GM18519 (cell line): ENCODE measurements at regions not wholly inside any gene's neighbourhood (a gene's known extent, or its start where the extent isn't known, plus 50 kb on each side); places are given as distances from the start of the nearest gene placed in this dataset.
"Not testable (repeated sequence)": the region's sequence is repeated elsewhere in the genome, so short reads cannot be mapped to it uniquely, and the experiment has no call there.

Experiments used
- ATAC-seq: cut with Tn5 transposase; IDR thresholded peaks from one replicate; pipeline ENCODE4 v1.9.1; 2021; ENCODE audit warnings: mild to moderate bottlenecking, moderate library complexity; ENCODE audit not compliant: unreplicated experiment, low FRiP score

DNA sequence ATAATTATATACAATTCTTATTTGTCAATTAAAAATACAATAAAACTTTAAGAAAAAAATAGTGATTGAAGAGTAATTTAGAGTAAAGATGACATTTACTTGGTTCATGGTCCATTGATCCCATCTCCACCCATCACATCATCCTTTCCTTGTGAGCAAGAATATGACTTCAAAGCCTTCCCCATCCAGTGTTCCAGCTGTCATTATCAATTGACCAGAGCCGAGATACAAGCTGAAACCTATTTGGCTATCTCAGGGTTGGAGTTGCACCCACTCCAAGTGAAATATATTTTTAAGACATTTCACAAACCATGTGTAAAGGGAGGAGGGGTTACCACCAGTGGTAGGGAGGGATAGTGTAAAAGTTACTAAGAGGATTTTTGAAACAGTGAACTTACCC, 428.9 kb upstream of the C1orf87 start:
- ATAC-seq = no peak

DNA sequence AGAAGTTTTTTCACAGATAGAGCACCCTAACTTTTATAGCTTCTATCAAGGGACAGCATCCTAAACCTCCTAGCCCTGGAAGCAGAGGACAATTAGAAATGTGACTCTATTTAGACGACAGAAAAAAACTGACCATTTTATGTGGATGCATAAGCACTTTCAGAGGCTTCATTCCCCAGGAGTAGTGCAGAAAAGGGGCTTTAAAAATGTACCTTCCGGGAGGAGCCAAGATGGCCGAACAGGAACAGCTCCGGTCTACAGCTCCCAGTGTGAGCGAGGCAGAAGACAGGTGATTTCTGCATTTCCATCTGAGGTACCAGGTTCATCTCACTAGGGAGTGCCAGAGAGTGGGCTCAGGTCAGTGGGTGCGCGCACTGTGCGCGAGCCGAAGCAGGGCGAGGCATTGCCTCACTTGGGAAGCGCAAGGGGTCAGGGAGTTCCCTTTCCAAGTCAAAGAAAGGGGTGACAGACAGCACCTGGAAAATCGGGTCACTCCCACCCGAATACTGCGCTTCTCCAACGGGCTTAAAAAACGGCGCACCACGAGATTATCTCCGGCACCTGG, 416.4 kb upstream of the C1orf87 start:
- ATAC-seq = not testable (repeated sequence)

DNA sequence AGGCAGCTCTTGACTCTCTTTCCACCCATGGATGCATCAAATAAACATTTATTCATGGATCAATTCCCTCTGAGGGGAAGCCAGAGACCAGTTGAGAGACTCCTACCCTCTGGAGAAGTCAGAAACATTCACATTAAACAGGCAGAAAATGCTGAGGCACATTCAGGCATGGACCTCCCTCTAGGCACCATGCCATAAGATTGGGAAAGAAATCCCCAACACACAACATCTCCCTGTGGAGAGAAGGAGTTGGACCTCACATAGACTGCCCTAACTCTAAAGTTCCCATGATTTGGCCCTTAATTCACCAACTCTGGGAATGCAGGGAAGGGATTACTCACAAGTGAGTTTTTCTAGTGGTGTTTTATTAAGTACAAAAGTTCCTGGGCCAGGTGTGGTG, 415.3 kb upstream of the C1orf87 start:
- ATAC-seq = no peak

DNA sequence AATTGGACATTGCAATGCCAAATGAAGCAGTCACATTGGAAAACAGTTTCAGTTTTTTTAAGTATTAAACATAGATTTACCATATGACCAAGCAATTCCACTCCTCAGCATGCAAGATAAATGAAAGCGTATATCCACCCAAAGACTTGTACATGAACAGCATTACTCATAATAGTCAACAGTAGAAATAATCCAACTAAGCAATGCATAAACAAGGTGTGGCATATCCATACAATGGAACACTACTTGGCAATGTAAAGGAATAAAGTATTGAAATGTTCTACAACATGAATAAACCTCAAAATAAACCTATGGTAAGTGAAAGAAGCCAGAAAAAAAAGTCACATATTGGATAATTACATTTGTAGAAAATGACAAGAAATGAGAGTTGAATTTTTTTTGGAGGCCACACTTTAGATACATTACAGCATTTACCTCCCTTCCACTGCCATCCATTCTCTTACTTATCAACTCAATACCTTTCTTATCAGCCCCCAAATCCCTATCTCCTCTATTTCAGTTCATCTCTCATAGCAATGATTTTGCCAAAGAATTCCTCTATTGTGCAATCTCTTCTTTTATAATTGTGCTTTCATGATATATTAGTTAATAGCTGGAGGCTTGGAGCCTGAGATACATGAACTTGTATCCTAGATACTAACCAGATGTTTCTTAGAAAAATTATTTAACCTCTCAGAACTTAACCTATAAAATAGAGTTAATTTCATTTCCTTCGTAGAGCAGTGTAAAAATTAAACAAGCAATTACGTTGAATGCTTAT, 414.2 kb upstream of the C1orf87 start:
- no peak for ATAC-seq

DNA sequence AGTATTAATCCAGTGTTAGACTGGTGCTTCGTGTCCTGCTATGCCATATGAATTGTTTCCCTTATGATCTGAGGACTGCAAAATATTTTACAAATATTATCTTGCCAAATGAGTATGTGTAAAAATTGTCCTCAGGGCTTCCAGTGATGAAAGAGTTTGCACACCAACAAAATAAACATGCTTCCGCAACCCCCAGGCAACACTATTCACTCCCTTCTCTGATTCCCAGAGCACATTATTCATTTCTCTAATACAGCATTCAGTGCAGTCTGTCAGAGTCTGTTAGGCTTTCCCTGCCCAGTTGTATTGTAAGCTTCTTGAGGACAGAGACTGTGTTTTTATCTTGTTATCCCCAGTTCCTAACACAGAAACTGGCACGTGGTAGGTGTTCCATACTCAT, 409.9 kb upstream of the C1orf87 start:
- no peak for ATAC-seq

DNA sequence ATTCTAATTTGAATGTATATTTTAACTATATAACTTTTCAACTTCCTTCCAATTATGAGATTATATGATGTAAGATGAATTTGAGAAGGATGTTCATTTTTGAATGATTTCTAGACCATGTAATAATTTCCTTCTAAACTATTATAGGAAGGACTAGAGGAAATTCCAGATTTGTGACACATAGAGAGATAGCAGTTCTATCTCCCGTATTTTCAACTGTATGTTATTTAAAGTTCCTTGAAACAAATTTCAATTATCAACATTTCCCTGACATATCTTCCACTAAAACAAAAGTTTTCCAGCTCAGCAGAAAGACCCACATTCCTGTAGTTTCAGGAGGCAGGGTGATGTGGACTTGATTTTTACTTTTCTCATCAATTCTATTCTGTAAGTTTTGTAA, 396.7 kb upstream of the C1orf87 start:
- ATAC-seq = no peak

DNA sequence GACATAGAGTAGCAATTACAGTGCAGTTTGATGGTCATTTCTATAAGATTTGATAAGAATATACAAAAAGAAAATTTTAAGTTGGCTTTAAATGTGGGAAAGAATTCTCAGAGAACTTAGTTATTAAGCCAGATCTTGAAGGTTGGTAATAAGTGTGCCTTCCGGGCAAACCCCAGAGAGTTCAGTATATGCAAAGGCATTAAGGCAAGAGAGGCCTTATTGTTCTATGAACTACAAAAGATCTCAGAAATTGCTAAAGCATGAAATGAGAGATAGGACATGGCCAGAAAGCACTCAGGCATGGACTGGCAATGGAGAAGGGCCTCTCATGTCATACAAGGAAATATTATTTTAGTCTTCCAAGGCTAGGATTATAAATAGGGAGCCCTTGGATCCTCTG, 390.2 kb upstream of the C1orf87 start:
- ATAC-seq = no peak

DNA sequence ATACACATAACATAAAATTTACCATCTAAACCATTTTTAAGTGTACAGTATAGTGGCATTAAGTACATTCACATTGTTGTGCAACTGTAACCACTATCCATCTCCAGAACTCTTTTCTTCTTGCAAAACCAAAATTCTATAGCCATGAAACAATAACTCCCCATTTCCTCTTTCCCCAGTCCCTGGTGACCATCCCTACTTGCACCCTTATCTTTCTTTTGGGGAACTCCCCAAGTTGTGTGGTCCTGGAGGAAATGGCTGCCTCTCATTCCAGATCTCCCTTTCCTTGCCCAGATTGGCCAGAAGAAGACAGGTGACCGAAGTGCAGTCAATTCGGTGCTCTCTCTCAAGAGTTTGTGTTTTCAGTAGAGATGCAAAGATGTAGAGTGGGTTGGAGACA, 389.6 kb upstream of the C1orf87 start:
- no peak for ATAC-seq

DNA sequence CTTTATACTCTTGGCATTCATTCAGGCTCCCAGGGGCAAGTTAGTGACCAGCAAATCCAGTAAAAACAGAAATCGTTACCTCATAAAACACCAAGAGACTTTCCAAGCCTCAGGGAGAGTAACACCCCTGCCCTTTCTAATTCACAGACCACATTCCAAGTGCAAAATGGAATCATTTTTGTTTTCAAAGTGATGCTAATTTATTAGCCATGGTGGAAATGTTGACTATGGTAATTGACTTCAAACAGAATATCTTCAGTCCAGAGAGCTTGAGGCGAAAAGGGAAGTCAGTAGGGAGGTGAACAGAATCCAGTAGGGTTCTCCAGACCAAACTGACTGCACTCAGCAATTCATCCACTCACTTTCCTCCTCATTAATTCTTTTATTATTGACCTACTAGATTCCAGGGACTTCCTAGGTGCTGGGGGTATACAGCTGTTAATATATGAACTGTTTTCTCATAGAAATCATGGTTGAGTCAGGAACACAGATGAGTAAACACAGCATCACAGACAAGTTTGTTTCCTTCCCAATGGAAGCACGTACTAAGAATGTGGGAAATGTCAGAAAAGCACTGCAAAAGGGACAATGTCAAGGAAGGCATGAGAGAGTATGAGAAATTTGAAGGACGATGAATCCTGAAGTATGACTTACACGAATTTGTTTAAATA, 388.5 kb upstream of the C1orf87 start:
- no peak for ATAC-seq

DNA sequence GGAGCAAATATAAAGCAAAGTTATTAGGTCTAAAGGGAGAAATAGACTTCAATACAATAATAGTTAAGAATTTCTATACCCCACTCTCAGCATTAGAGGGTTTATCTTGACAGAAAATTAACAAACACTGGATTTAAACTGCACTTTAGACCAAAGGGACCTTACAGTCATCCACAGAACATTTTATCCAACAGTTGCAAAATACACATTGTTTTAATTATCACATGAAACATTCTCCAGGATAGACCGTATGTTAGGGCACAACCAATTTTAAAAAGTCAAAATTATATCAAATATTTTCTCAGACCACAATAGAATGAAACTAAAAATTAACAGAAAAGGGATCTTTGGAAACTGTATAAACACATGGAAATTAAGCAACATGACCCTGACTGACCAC, 384.5 kb upstream of the C1orf87 start:
- ATAC-seq = no peak

DNA sequence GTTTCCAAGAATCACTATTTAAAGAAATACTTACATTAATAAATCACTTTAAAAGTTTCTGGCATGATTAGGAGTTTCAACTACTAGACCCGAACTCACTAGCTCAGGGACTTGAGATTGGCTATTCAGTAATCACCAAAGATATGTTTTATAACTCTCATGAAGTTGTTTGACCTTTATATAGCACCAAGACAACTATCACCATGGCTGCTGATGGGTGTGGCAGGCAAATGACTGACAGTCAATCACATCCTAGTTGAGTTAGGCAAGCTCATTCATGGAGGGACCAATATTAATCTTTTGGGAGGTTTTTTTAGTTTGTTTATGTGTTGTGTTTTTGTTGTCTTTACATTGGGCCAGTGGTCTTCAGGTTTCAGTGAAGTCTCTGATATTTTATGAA, 376.3 kb upstream of the C1orf87 start:
- no peak for ATAC-seq

DNA sequence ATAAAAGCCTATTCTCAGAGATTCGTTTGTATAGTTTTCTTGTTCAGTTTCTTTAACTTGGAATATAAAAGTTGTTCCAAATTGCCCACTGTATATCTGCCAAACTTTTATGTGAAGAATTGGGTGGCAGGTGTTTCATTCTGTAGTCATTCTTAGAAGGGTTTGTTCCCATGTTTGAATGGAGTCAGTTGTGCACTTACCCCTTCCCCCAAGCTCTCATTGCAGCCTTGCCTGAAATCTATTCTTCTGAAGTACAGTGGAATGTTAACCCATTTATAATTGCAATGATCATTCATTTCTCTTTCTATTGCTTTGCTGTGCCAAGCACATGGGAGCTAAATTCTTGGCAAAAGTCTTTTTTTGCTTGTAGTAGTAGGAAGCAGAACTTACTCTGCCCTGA, 375.3 kb upstream of the C1orf87 start:
- no peak for ATAC-seq

DNA sequence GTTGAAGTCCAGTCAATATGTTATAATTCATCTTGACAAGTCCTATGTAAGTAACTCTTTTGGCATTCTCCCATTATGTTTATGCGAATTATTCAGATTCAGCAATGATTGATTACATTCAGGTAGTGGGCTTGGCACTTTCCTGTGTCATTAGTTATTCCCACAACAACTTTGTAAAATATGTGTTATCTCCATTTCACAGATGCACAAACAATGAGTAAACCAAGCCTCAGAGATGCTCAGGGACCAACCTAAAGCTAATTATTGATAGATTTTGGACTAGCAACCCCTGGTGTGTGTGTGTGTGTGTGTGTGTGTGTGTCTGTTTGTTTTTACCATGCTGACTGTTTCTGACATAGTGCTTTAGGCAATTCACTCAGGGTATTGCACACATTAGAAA, 371.1 kb upstream of the C1orf87 start:
- no peak for ATAC-seq

DNA sequence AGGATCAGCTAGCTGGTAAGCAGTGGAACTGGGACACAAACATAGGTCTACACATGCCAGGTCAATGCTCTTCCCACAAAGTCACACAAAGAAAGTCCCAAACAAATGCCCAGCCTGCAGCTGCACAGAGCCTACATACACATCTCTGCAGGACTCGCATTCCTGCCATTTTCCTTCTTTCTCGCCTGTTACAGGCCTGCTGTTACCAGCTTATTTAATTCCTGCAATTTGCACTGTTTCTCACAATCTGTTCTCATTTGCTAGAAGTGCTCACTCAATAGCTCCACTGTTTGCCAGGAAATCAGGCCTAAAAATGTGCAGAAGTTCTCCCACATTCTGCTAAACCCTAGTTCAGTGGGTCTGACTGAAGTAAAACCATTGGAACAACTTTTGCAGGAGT, 362.6 kb upstream of the C1orf87 start:
- ATAC-seq = no peak

DNA sequence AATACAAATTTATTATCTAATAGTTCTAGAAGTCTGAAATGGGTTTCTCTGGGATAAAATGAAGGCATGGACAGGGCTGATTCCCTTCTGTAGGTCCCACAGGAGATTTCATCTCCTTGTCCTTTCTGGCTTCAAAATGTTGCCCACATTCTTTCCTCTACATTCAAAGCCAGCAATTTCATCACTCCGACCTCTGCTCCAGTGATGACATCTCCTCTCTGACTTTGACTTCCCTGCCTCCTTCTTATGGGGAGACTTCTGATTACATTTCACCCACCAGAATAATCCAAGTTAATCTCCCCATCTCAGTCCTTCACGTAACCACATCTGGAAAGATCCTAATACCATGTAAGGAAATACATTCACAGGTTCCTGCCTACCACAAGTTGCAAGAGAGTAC, 358.0 kb upstream of the C1orf87 start:
- ATAC-seq = no peak

DNA sequence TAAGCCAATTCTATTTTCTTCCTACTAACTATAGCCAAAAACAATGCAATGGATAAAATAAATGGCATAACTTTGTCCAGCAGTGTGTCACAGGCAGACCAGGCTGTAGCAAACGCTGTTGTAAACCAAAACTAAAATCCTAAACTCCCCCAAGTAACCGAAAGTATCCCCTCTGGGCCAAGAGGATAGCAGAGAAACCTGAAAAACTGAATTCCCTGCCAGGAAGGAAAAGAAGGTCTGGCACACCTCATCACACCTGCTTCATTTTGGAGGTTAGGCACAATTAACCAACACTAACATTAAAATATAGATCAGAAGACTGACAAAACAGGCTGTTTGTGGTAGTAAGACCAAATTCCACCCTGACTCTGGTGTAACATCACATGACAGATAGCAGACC, 356.8 kb upstream of the C1orf87 start:
- no peak for ATAC-seq

DNA sequence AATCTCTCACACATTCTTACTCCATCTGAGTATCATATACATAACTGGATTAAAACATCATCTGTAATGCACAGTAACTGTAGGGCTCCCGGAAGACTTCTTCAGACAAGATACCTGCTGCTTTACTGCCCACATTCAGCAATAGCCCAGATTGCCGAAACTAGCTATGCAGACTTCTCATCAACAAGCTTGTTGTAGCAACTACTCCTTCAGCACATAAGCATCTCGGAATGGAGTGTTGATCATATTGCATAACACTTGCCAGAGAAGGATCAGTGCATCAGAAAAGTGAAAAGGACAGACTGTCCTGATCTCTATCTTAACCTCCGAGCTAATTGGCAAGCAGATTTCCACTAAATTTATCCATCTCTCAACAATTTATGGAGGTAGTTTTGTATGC, 354.6 kb upstream of the C1orf87 start:
- no peak for ATAC-seq

DNA sequence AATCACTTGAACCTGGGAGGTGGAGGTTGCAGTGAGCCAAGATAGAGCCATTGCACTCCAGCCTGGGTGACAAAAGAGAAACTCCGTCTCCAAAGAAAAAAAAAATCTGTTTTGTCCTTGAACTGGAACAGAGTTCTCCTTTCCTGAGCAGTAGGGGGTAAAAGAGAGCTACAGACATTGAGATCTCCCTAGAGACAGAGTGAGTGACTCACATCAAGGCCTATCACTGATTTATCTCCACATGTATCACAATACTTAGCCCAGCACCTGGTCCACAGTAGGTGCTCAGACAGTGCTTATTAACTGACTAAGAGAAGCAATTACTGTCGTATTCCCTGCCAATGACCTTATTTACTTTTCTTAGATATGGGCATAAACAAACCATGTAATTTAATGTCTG, 354.1 kb upstream of the C1orf87 start:
- no peak for ATAC-seq

DNA sequence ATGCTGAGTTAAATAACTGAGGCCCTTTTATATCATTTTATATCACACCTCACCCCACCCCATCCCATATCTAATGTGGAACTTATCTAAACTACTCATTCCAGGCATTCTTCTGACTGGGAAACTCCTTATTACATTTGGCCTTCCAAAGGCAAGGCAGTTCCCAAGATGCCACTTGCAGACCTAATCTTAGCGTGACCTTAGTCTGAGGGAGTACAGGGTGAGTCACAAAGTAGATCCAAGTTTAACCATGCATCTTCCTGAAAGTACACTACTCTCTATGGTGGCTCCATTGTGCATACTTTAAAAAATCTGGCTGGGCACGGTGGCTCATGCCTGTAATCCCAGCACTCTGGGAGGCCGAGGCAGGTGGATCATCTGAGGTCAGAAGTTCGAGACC, 353.6 kb upstream of the C1orf87 start:
- ATAC-seq = no peak

DNA sequence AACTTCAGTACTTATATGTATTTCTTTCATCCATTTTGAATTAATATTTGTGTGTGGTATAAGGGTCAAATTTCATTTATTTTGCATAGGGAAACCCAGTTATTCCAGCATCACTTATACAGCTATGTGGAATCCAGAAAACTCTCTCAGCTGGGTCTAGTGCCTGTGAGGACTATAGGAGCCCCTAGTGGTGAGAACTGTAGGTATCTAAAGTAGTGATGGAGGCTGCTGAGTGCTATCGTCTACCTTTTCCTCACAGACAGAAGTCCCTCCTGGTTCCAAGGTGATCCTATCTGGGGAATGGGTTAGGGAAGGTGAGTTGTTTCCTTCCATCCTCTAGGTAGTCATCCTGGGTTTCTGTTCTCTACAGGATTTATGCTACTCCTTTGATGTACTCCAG, 352.0 kb upstream of the C1orf87 start:
- peak; percentile 74 for ATAC-seq

DNA sequence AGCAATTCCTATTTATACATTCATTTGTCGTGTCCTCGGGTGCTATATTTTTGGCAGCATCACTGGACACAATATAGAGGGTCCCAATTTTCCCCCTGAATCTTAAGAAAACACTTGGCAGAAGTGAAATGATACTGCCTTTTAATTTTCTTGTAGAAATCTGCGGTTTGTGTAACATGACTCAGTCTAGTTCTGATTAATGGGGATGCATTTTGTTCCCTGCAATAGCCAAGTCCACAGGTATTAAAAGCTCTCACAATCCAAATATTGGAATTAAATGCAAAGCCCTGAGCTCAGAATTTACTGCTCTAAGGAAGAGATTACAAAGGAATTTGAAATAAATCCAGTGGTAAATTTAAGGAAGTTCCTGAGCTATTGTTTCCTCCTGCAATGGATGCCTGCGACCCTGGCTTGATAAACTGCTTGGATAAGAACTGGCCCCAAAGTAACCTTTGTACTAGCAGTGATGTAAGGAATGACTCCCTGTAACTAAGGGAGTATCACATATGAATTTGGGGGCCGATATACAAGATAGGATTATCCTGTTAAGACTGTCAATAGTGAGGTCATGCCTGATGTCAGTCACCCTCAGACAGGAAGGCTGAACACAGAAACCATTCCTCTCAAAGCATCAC, 349.7 kb upstream of the C1orf87 start:
- ATAC-seq = no peak

DNA sequence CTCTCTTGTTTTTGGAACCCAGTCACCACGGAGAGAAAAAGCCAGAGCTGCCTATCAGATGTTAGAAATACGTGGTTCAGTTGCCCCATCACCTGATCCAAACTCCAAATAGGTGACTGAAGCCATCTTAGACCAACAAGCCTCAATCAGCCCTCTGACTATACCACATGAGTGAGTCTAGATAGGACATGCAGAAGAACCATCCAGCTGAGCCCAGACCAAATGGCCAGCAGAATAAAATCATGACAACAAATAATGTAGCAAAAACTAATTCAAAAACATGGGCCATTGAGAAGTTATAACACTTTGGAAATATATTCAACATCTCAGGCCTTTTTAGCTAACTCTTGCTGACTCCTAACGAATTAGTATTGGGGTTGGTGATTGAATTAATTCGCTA, 348.4 kb upstream of the C1orf87 start:
- no peak for ATAC-seq
